ENCODE measurements at regions not wholly inside any gene's neighbourhood (a gene's known extent, or its start where the extent isn't known, plus 50 kb on each side); places are given as distances from the start of the nearest gene placed in this dataset.
"Not testable (repeated sequence)": the region's sequence is repeated elsewhere in the genome, so short reads cannot be mapped to it uniquely, and the experiment has no call there.

DNA sequence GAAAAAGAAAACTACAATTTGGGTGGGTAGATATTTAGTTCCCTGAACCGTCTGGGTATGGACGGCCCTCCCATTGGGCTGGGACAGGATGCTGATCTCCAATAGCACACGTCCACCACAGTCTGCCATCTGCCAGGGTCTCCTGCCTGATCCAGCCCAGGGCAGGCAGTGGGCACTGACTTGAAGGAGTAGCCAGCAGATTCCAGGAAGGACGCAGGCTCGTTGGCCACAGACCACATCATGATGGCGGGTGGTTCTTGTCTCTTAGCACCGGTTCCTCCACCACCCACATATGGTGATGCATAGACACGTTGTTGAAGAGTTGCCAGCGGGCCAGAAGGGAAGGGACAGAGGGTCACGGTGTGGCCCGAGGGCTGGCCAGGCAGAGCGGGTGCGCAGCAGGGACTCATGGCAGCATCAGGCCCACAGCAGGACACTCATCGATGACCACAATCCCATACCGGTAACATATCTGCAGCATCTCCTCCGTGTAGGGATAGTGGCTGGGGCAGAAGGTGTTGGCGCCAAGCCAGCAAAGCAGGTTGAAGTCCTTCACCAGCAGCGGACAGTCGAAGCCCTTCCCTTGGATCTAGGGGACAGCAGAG is 155.8 kb upstream of the FAM174A start:
- DNase-seq (ENCODE audit: low spot score), result not testable (repeated sequence)

DNA sequence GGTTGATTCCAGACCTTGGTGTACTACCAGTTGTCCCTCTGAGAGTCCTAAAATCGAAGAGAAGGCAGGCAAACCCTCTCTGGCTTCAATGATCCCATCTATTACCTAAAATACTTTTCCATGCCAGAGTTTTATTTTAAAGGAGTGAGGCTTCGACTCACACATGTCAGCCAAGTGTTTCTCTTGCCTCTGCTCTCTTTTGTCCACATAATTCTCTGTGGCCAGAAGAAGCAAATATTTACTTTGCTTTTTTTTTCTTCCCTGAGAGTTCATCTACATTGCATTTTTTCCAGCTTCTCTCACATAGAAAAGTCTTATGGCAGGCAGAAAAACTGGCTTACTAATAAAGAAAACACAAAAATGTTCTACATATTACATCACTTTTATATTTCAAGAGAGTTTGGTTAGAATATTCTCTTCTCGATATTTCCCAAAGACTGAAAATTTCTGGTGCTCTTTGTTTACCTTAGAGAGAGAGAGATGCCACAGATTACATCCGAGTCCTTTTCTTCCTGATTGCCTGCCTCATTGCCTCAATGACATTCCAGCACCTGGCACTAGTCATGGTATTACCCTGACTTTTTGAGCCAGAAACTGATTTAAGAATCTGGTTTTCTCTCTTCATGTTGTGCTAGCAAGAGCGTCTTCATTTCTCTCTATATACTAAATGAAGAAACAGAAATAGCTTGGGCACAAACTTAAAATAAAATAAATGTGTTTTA is 170.3 kb upstream of the FAM174A start:
- DNase-seq (ENCODE audit: low spot score), result not testable (repeated sequence)

DNA sequence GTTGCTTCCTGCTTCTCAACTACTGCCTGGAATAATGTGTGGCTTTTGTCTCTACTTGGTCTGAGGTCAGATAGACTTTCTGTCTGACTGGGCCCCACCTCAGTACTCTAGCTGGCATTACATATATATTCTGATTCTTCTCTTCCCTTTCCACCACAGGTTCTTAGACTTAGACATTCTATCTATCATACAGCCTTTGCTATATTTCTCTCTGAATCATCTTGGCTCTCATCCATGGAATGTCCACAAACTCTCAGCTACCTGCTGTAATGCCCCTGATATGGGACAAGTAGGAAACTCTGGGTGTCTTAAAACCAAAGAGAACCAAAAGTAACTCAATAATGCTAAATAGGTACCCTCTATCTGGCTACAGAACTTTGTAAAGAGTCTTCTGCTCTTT is 170.8 kb upstream of the FAM174A start:
- DNase-seq (ENCODE audit: low spot score), result not testable (repeated sequence)

DNA sequence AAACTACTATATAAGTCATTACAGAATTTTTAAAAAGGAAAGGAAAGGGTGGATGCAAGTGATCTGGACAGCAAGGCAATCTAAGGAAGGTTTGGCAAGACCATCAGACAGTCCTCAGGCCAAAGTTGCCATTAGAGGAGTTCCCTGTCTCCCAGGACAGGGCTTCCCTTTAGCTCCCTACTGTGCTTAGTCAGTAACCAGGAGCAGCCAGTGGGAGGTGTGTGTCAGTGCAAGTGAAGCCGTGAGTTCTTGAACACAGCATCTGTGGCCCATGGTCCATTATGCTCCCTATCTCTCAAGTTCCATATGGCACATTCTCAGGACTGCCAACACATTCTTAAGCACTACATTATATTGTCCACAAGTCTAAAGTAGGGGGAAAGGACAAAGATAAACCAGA is 175.2 kb upstream of the FAM174A start:
- DNase-seq (ENCODE audit: low spot score), result not testable (repeated sequence)

DNA sequence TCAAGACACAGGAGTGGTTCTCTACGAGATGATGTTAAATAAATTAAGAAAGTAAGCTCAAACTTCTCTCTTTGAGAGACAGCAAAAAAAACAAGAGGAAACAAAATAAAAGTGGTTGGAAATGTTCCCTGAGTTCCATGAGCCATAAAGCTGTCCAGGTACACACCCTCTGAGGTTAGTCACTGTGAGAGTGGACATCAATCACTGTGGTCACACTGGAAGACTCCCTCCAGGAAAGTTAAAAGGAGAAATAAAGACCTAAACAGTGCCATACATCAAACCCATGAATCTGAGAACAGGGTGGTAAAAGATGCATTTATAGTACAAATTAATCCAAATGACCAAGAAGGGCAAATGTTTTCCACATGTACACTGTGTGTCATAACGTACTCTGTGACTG is 188.9 kb upstream of the FAM174A start:
- not testable (repeated sequence) for DNase-seq (ENCODE audit: low spot score)

DNA sequence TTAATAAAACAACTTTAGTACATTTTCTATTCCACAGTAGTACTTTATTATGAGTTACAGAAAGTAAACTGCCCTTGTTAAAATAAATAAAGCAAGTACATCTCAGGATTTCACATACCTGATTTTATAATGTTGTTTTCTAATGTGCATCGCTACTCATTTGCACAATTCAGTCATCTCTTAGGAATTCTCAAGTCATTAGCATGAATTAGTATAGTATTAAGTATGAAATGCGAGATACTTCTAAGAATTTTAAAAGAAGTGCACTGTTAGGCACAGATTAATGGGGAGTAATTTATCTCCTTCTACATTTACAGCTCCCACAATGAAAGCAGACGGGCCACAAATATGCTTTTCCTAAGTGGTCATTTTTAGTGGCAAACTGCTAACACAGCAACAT is 193.7 kb upstream of the FAM174A start:
- DNase-seq (ENCODE audit: low spot score), result not testable (repeated sequence)

DNA sequence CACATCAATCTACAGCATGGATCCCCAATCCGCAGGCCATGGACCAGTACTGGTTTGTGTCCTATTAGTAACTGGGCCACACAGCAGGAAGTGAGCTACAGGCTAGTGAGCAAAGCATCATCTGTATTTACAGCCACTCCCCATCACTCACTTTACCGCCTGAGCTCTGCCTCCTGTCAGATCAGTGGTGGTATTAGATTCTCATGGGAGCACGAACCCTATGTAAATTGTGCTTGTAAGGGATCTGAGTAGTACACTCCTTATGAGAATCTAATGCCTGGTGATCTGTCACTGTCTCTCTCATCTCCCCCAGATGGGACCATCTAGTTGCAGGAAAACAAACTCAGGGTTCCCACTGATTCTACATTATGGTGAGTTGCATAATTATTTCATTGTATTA is 212.7 kb upstream of the FAM174A start:
- DNase-seq (ENCODE audit: low spot score), result no peak

DNA sequence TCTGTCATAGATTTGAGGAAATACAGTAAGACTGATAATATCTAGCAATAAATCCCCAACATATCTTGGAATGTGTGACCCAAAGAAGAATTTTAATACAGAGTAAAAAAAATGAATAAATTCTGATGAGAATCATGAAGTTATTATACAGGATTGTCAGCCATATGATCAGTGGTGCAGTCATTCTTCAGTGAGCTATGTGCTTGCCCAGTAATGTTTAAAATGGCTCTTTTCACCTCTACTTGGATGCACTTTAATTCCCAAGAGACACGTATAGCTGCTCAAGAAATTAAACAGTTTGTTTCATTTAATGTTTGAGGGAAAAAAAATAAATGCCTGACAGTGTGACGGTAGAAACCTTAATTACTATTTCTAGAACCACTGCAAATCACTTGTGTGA is 215.3 kb upstream of the FAM174A start:
- DNase-seq (ENCODE audit: low spot score), result no peak

DNA sequence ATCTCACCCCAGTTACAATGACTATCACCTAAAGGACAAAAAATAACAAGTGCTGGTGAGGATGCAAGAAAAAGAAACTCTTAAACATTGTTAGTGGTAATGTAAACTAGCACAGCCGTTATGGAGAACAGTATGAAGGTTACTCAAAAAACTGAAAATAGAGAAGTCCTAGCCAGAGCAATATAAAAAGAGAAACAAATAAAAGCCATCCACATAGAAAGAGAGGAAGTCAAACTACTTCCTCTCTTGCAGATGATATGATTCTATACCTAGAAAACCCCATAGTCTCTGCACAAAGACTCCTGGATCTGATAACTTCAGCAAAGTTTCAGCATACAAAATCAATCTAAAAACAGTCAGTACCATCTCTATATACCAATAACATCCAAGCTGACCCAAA is 221.5 kb upstream of the FAM174A start:
- DNase-seq (ENCODE audit: low spot score), result no peak

DNA sequence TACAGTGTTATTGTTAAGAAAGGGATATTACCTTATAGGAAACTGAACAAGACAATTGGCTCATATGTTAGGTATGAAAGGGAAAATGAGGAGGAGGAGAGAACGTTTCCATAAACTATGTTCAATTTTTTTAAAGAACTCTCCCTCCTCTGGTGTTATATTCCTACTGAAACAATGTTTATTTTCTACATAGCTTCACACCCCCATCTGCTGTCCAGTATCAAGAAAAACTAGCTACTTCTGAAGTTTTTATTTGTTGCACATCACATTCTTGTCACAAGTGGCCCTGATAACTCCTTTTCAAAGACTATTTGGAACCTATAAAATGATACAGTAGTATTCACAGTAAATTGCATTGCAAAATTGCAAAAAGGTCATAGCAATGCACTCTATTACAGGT is 223.4 kb upstream of the FAM174A start:
- no peak for DNase-seq (ENCODE audit: low spot score)

DNA sequence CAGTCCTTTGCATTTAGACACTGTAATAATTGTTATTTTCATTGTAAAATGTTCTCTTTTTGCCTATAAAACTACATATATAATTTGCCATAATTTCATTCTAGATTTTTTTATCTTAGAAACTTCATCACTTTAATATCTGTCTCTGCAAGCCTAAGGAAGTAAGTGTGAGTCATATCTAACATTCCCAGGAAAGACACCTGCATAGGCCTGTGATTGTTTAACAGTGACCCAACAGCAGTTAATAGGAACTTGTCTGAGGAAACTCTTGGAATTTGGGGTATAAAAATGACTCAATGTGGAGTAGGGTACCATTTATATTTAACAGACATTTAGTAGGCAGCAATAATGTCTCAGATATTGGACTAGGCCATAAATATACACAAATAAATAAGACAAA is 229.2 kb upstream of the FAM174A start:
- no peak for DNase-seq (ENCODE audit: low spot score)

DNA sequence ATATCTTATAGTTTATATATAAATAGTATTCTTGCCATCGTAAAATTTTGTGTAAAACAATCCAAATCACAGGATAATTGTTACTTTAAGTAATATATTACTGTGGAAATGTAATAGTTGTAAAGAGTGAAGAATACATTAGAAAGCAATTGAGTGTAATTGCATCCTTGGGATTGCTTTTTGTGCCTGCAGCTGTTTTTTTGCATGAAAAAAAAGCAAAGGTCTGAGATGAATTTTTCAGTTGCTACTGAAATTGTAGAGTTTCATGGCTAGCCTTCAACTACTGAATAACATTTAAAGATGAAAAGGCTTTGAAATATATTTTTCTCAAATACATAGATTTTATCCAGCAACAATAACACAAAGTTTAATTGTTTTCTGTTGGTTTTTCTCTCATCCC is 232.0 kb upstream of the FAM174A start:
- DNase-seq (ENCODE audit: low spot score), result no peak

DNA sequence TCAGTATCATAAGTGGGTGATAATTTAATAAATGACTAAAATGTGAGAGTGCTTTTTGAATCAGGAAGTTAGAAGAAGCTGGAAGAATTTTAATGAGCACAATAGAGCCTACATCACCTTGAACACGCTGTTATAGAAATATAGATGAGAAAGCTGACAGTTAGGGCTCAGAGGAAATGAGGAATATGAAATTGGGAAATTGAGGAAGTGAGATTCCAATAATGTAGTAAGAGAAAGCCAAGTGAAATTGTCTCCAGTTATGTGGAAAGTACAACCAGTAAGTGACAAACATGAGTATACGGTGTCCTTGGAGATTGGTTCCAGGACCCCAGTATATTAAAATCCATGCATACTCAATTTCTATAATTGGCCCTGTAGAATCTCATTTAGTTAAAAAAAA is 235.9 kb upstream of the FAM174A start:
- no peak for DNase-seq (ENCODE audit: low spot score)

DNA sequence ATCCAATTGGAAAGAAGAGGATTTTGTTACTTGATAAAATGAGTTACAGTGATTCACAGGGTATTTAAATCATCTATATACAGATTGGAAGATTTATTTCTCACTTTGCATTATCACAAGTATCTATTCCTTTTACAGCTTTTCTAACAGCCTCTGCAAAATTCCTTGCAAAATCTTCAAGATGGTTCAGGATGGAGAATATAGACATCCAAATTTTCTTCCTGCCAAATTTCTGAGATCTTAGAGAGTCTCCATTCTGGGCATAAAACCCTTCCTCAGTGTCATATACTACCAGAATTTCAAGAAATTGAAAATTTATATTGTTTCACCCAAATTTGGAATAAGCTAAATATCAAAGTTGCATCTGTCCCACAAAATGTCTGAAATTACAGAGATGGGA is 259.1 kb upstream of the FAM174A start:
- no peak for DNase-seq (ENCODE audit: low spot score)

DNA sequence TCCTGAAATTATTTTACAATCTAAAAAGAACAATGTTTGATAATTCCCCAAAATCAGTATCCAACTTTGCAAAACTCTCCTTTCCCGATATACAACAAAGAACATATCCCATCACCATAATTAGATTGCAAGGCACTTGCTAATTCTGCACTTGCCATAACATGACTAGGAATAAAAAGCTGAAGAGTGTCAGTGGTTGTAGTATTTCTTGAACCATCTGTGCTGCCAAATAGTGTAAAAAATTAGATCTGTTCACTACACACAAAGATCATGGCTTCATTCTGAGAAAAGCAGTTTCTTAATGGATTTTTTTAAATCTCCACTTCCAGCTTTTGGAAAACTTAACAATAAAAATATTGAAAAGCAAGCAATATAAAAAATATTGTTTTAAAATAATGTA is 259.5 kb upstream of the FAM174A start:
- DNase-seq (ENCODE audit: low spot score), result no peak

DNA sequence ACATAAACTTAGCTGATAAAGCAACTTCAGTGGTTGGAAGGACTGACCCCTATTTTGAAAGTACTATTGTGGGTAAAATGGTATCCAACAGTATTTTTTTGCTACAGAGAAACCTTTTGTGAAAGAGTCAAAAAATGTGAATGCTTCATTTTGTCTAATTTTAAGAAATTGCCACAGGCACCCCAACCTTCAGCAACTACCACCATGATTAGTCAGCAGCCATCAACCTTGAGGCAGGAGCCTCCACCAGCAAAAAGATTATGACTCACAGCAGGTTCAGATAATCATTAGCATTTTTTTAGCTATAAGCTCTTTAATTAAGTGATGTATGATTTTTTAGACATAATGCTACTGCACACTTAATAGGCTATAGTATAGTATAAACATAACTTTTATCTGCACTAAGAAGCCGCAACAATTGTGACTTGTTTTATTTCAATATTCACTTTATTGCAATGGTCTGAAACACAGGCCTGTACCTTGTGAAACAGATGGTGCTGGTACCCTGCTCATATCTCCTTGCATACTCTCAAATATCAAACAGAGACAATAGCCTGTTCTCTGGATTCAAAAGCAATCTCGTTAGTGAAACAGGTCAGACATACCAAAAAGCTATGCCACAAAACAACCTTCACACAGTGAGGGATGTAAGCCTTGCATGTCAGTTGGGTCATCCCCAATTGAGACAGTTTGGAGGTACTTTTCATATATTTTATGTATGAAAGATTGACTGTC is 261.2 kb upstream of the FAM174A start:
- DNase-seq (ENCODE audit: low spot score), result no peak

DNA sequence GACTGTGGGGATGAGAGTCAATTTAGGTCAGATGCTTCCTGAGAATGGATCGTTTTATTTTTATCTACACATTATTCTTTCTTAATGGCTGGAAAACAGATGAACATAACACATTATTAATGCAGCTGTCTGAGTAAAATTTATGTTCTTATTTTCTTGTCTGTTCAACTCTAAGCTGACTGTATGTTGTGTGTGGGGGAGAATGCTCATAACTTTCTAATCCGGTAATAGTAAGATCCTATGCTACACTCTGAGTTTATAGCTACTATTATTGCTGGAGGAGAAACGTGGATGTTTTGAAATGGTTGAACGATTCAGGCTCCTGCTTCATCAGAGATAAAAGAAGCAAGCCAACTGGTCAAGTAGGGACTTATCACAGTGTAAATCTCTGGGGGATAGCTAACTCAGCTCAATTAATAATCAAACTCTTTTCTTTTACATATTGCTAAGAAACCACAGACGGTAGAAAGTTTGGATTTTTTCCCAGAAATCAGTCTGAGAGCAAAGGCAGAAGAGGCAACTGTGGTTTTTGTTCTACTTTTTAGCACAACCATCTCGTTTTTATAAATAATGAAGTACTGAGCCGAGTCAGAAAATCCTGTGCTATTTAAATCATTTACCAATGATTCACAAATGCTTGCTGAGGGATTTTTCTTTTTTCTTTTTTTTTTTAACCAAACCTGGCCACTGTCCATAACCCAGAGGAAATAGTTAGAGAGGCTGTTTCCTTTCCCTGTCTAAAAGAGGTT is 265.0 kb upstream of the FAM174A start:
- no peak for DNase-seq (ENCODE audit: low spot score)

DNA sequence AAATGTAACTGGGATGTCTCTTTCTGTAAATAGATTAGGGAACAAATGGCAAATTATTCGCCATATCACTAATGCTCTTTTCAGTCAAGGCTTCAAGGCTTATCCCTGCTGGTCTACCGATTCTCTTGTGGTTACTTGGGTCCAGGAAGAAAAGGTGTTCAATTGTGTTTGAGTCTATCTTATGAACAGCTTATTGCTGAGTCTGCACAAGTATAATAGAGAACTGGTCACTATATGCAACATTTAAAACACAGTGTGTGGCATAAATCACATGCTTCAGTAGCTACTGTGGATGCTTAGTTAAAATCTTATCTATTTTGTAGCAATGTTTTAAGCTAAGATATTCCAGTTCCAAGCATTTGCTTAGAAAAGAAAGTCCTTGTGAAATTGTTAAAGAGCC is 274.2 kb upstream of the FAM174A start:
- DNase-seq (ENCODE audit: low spot score), result no peak

DNA sequence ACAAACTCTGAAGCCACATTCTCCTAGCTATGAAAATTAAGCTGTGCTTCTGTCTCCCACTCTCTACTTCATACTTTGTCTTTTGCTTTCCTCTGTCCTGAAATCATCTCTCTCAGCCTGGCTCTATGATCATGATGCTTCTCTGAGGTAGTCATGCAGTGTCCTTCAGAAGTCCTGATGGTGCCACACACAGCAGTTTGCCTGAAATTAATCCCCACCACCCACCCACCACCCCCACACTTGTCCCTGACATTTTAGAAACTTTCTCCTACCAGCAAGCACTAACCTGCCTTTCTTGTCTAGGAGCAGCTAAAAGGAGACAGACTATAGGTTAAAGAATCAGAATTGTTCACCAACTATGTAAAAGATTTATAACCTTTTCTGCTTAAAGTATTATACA is 282.2 kb upstream of the FAM174A start:
- DNase-seq (ENCODE audit: low spot score), result no peak

DNA sequence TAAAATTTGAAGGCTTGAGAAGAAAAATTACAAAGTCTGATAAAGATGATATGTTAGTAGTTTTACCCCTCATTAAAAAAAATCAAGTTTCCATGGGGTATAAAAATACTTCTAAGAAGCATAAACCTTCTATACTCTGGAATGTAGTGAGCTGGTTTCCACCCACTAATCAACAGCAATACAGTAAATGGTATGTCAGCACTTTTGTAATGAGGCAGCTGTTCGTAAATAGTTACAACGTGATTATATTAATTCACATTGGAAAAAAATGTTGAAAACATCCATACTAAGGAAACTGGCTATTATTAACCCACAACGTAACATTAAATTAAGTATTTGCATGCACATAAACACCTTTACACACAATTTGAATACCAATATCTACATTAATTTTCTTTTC is 283.1 kb upstream of the FAM174A start:
- no peak for DNase-seq (ENCODE audit: low spot score)

DNA sequence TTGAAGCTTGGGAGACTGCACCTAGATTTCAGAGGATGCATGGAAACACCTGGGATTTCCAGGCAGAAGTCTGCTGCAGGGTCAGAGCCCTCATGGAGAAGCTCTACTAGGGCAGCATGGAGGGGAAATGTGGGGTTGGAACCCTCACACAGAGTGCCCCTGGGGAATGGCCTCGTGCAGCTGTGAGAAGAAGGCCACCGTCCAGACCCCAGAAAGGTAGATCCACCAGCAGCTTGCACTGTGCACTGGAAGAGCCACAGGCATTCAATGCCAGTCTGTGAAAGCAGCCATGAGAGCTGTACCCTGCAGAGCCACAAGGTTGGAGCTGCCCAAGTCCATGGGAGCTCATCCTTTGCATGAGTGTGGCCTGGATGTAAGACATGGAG is 285.3 kb upstream of the FAM174A start:
- no peak for DNase-seq (ENCODE audit: low spot score)

DNA sequence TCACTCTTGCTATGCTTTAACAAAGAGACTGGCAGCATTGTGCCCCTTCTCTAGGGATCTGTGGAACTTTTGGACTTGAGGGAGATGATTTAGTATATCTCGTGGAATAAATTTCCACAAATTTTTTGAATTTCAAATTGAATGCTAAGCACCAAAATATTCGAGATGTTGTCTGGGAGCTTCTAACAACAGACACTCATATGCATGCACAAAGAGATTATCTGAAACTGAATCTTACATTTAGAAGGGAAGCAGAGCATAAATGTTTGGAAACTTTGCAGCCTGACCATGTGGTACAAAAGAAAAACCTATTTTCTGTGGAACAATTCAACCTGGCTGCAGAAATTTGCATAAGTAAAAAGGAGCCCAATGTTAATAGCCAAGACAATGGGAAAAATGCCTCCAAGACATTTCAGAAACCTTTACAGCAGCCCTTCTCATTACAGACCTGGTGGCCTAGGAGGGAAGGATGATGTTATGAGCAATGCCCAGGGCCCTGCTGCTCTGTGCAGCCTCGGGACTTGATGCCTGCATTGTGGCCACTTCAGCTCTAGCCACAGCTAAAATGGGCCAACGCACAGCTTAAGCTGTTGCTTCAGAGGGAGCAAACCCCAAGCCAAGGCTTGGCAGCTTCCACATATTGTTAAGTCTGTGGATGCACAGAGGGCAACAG is 285.8 kb upstream of the FAM174A start:
- no peak for DNase-seq (ENCODE audit: low spot score)
